Suprapubic skin (tissue), 4 donors: ENCODE measurements at regions not wholly inside any gene's neighbourhood (a gene's known extent, or its start where the extent isn't known, plus 50 kb on each side); places are given as distances from the start of the nearest gene placed in this dataset.

ENCODE experiments used
- EP300 ChIP-seq: sonication (generic); formaldehyde crosslinking; IDR thresholded peaks from one replicate; pipeline ENCODE4 v1.6.1; 2017; ENCODE audit warnings: antibody characterized with exemption
- POLR2A ChIP-seq, 2 donors: fragments of 450-650 bp; IDR thresholded peaks; one replicate each; pipeline ENCODE4 v1.6.1; 2017; ENCODE audit warnings: antibody characterized with exemption in 2 of 2, mild to moderate bottlenecking in 2 of 2, moderate library complexity in 2 of 2
- POLR2AphosphoS5 ChIP-seq, 3 donors: sonication (generic); formaldehyde crosslinking; IDR thresholded peaks; one replicate each; pipeline ENCODE4 v1.6.1; 2017; ENCODE audit warnings: antibody characterized with exemption in 3 of 3
- TF ChIP-seq, protein P1 (sequence below), 2 donors: fragments of 200-600 bp in 1 of 2; fragments of 450-650 bp in 1 of 2; sonication (generic) in 1 of 2; IDR thresholded peaks; one replicate each; pipeline ENCODE4 v1.5.1; 2016 to 2019; ENCODE audit warnings: antibody characterized with exemption in 2 of 2, mild to moderate bottlenecking in 1 of 2, moderate library complexity in 1 of 2

DNA sequence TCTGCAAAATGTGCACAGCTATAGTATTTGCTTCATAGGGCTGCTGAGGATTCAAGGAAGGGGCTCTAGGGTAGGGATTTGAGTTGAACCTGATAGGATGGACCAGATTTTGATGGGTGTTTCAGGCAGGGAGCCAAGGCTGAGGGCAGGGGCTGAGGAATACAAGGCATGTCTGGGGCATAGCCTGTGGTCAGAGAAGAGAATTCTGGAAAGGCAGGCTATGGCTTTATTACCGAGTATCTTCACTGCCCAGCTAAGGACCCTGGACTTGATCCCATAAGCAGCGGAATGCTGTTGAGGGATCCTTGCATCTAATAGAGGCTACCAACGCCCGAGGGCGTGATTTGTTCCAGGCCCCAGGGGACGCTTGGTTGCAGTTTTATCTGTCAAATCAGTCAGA, 193.0 kb upstream of the TLE3 start:
- TF ChIP-seq, protein P1, sequence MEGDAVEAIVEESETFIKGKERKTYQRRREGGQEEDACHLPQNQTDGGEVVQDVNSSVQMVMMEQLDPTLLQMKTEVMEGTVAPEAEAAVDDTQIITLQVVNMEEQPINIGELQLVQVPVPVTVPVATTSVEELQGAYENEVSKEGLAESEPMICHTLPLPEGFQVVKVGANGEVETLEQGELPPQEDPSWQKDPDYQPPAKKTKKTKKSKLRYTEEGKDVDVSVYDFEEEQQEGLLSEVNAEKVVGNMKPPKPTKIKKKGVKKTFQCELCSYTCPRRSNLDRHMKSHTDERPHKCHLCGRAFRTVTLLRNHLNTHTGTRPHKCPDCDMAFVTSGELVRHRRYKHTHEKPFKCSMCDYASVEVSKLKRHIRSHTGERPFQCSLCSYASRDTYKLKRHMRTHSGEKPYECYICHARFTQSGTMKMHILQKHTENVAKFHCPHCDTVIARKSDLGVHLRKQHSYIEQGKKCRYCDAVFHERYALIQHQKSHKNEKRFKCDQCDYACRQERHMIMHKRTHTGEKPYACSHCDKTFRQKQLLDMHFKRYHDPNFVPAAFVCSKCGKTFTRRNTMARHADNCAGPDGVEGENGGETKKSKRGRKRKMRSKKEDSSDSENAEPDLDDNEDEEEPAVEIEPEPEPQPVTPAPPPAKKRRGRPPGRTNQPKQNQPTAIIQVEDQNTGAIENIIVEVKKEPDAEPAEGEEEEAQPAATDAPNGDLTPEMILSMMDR (IDR thresholded peaks at IDR 0.05) = no peak
- TF ChIP-seq POLR2A (IDR thresholded peaks at IDR 0.05) = no peak
- TF ChIP-seq POLR2AphosphoS5 (IDR thresholded peaks at IDR 0.05) = no peak
- TF ChIP-seq EP300 = no peak
